GM12873 (cell line): ENCODE measurements at regions not wholly inside any gene's neighbourhood (a gene's known extent, or its start where the extent isn't known, plus 50 kb on each side); places are given as distances from the start of the nearest gene placed in this dataset.

ENCODE experiments used
- CTCF ChIP-seq: IDR thresholded peaks from 2 replicates; pipeline ENCODE4 v1.5.1; 2012; ENCODE audit warnings: low read depth, mild to moderate bottlenecking, moderate library complexity, low read length, control low read depth; ENCODE audit not compliant: insufficient read depth; ENCODE audit errors: missing control alignments

- TF ChIP-seq CTCF: no peak
Observed at GRCh38 chr12:124456652-124457152, 110.7 kb downstream of the NCOR2 start.

- no peak for TF ChIP-seq CTCF
Observed at GRCh38 chr12:124456133-124456651, 111.2 kb downstream of the NCOR2 start.

GRCh38 chr12:124455336-124455735 lies 112.1 kb downstream of the NCOR2 start:
- no peak for TF ChIP-seq CTCF

- no peak for TF ChIP-seq CTCF
Observed at GRCh38 chr12:124454735-124455134, 112.7 kb downstream of the NCOR2 start.

- TF ChIP-seq CTCF: no peak
Observed at GRCh38 chr12:124454352-124454725, 113.1 kb downstream of the NCOR2 start.

GRCh38 chr12:124453419-124454351 lies 113.7 kb downstream of the NCOR2 start:
- no peak for TF ChIP-seq CTCF

GRCh38 chr12:124452576-124453331 lies 114.7 kb downstream of the NCOR2 start:
- no peak for TF ChIP-seq CTCF
